SU-DHL-6 (cell line): ENCODE measurements at regions not wholly inside any gene's neighbourhood (a gene's known extent, or its start where the extent isn't known, plus 50 kb on each side); places are given as distances from the start of the nearest gene placed in this dataset.

Experiments used
- CTCF ChIP-seq: fragments of 200-600 bp; sonication (generic); IDR thresholded peaks from one replicate; pipeline ENCODE4 v1.5.1; 2017; ENCODE audit warnings: antibody characterized with exemption, mild to moderate bottlenecking, low read length, moderate library complexity; ENCODE audit not compliant: insufficient read depth, poor library complexity, severe bottlenecking
- EZH2phosphoT487 ChIP-seq: fragments of 200-600 bp; sonication (generic), shearing (Covaris generic); conservative IDR thresholded peaks from 2 replicates; pipeline ENCODE4 v1.6.1; 2018; ENCODE audit warnings: mild to moderate bottlenecking, antibody characterized with exemption, low read length, moderate library complexity, mixed read lengths

GRCh38 chr5:5822729-5823257 is 400.3 kb downstream of the ICE1 start:
- no peak for TF ChIP-seq CTCF
- TF ChIP-seq EZH2phosphoT487 = no peak
